UCSD-AML1 (cell line): ENCODE measurements at regions not wholly inside any gene's neighbourhood (a gene's known extent, or its start where the extent isn't known, plus 50 kb on each side); places are given as distances from the start of the nearest gene placed in this dataset.
"Not testable (repeated sequence)": the region's sequence is repeated elsewhere in the genome, so short reads cannot be mapped to it uniquely, and the experiment has no call there.

Experiments
- DNase-seq: peaks from one replicate; lab custom pipeline; 2025; ENCODE audit not compliant: unreplicated experiment; lab: John Stamatoyannopoulos, UW

- no peak for DNase-seq
Observed at GRCh38 chr5:126139086-126139485, 284.1 kb upstream of the GRAMD2B start.

GRCh38 chr5:126139773-126140172, 283.4 kb upstream of the GRAMD2B start:
- DNase-seq: no peak

GRCh38 chr5:126143622-126144021, 279.6 kb upstream of the GRAMD2B start:
- no peak for DNase-seq

- not testable (repeated sequence) for DNase-seq
Observed at GRCh38 chr5:126150319-126150718, 272.9 kb upstream of the GRAMD2B start.

DNA sequence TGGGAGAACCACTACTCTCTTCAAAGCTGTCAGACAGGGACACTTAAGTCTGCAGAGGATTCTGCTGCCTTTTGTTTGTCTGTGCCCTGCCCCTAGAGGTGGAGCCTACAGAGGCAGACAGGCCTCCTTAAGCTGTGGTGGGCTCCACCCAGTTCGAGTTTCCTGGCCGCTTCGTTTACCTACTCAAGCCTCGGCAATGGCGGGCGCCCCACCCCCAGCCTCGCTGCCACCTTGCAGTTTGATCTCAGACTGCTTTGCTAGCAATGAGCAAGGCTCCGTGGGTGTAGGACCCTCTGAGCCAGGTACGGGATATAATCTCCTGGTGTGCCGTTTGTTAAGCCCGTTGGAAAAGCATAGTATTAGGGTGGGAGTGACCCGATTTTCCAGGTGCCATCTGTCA, 267.9 kb upstream of the GRAMD2B start:
- DNase-seq: not testable (repeated sequence)

GRCh38 chr5:126166368-126166767, 256.8 kb upstream of the GRAMD2B start:
- no peak for DNase-seq

DNA sequence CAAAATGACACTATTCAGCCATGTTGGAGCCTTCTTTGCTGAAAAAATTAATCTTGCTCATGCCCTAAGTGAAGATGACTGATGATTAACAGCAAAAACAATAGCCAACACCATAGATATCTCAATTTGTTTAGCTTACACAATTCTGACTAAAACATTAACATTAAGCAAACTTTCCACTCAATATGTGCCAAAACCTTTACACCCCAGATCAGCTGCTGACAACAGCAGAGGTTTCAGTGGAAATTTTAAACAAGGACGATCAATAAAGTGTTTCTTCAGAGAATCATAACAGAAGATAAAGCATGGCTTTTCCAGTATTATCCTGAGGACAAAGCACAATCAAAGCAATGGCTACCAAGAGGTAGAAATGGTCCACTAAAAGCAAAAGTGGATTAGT, 254.4 kb upstream of the GRAMD2B start:
- no peak for DNase-seq

DNA sequence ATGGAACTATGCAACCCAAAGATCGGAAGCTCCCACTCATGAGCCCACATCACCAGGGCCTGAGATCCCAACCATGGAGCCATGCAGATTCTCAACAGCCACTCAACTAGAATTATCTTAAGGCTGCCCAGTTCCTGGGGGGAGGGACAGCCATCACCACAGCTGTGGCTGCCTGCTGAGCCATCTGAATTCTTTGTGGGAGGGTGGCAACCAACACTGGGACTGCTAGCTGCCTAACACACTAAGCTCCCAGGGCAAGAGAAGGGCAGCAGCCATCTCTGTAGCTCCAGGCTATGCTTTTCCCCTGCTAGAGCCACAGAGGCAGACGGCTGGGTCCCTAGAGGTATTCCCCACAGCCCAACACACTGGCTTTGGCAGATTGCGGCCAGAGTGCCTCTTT, 251.3 kb upstream of the GRAMD2B start:
- DNase-seq: no peak

DNA sequence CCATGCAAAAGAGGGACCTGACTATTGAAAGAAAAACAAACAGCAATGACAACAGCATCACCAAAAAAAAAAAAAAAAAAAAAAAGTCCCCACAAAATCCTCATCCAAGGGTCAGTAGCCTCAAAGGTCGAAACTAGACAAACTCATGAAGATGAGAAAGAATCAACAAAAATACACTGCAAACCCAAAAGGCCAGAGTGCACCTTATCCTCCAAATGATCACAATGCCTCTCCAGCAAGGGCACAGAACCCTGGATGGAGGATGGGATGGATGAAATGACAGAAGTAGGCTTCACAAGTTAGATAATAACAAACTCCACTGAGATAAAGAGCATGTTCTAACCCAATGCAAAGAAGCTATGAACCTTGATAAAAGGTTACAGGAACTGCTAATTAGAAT, 250.4 kb upstream of the GRAMD2B start:
- DNase-seq: no peak

DNA sequence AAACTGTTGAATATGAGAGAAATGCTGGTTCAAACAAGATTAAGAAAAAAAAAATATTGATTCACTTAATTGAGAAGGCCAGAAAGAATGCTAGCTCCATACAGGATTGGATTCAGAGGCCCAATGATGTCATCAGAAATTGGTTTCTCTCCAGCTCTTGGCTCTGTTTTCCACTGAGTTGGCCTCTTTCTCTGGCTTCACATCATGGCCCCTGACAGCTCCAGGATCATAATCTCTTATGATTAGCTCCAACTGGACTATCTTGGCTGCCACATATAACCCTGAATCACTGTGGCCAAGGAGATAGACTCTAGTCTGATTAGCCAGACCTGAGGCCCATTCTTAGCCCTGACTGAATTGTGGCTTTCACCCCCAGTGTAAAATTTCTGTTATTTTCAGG, 244.7 kb upstream of the GRAMD2B start:
- no peak for DNase-seq

GRCh38 chr5:126182971-126183695, 240.1 kb upstream of the GRAMD2B start:
- no peak for DNase-seq

DNA sequence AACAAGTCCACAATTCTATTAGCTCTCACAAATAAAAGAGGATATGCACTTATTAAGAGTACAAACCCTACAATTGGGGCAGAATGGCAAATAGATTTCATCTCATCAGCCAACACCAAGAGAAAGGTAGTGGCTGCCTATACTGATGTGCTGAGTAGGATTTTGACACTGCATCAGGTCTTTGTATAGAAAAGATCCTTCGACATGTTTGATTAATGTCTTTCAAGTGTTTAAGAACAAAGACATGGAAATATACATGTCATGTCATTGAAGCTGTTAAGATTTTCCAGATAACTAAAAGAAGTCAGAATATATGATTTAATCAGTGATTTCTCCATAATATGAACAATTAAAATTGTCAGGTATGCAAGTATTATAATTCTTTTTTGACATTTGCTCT, 238.7 kb upstream of the GRAMD2B start:
- no peak for DNase-seq

- no peak for DNase-seq
Observed at GRCh38 chr5:126186210-126186609, 237.0 kb upstream of the GRAMD2B start.

DNA sequence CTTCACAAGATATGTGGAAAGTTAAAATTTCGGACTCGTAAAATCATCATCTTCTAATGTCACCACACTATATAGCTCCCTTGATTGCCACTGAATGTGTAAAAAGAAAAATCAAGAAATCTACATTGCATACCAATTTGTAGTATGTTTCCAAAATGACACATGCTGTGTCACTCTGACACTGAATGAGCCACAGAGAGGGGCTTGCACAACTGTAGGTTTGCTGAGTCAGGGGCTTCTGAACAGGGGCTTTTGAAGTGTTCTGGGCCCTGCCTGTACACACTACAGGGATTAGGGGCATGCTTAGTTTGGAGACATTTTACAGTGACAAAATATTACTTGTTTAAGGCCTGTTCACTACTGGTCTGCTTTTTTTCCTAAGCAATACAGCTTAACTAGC, 234.4 kb upstream of the GRAMD2B start:
- DNase-seq: no peak

GRCh38 chr5:126189231-126189630, 234.0 kb upstream of the GRAMD2B start:
- DNase-seq: no peak

DNA sequence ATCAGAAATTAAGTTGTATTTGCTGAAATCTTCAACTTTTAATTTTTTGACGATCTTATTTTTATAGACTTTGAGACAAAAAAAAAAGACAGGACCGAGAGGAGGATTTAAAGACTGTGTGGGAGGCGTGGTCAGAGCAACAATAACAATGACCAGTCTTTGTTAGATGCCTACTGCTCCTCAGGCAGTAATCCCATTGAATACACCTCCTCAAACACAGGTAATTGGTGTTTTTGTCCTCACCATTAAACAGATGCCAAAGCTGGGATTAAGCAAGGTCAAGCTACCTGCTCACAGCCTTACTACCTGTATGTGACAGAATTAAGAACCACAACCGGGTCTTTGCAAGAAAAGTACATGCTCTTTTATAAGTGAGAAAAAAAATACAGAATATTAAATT, 233.3 kb upstream of the GRAMD2B start:
- no peak for DNase-seq

GRCh38 chr5:126192226-126192625, 231.0 kb upstream of the GRAMD2B start:
- DNase-seq: no peak

DNA sequence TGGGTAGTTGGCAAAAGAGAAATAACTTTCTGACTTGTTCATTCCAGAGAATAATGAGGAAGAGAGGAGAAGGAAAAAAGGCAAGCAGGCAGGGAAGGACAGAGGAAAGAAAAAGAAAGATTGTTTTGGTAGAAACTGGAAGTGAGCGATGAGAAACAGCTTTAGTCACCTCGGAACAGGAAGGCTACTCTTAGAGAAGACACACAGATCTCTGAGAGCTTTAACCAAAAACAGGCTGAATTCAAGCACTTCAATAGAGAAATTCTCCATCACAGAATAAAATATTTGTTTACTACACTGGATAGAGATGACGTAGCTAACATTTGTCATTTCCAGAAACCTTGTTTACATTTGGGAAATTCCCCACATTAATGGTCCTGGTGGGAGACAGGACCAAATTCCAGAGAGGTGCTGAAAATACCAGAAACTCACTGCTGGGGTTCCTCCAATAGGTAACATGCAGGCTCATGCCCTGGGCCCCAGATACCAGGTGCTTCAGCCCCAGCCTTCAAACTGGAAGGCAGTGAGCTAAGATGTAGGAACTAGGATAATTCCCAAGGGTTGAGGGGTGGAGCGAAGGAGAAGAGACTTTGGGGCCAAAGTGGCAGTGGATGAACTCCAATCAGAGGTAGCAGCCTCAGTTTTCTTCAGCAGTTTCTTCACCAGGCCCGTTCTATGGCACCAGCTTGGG, 227.7 kb upstream of the GRAMD2B start:
- no peak for DNase-seq

- no peak for DNase-seq
Observed at GRCh38 chr5:126198531-126198930, 224.7 kb upstream of the GRAMD2B start.

GRCh38 chr5:126199467-126199866, 223.7 kb upstream of the GRAMD2B start:
- DNase-seq: no peak

- no peak for DNase-seq
Observed at GRCh38 chr5:126208691-126209090, 214.5 kb upstream of the GRAMD2B start.

DNA sequence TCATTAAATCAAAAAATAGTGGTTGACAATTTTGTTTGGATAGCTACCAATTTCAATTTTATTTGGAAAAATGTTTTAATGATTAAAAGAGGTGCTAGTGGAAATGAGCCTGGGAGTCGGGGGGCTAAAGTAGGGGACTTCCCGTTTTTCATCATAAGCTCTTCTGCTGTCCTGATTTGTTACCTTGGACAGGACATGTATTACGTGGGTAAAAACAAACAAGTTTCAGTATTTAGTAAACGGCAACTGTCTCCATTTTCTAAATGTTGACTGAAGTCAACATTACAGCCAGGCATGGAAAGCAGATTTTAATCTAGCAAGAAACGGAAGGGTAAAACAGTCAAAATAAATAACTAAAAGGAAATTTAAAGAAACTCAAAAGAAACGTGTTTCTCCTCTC, 212.3 kb upstream of the GRAMD2B start:
- no peak for DNase-seq

DNA sequence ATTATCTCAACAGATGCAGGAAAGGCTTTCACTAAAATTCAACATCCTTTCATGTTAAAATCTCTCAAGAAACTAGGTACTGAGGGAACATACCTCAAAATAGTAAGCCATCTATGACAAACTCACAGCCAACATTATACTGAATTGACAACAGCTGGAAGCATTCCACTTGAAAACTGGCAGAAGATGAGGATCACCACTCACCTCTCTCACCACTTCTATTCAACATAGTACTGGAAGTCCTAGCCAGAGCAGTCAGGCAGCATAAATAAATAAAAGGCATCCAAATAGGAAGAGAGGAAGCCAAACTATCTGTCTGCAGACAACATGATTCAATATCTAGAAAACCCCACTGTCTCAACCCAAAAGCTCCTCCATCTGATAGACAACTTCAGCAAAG, 203.6 kb upstream of the GRAMD2B start:
- DNase-seq: no peak
